HL-60 (cell line): ENCODE measurements at regions not wholly inside any gene's neighbourhood (a gene's known extent, or its start where the extent isn't known, plus 50 kb on each side); places are given as distances from the start of the nearest gene placed in this dataset.

ENCODE experiments used
- DNase-seq, 2 experiments: peaks; one replicate each; pipeline ENCODE4 v3.0.0-alpha.2; 2010 to 2020; ENCODE audit warnings: low read depth in 1 of 2, low spot score in 1 of 2
- H3K27ac ChIP-seq: fragments of 250-450 bp; sonication (Bioruptor Pico); replicated peaks from 2 replicates; pipeline ENCODE4 v1.5.1; 2020; ENCODE audit warnings: mild to moderate bottlenecking, moderate library complexity
- H3K27me3 ChIP-seq: fragments of 250-450 bp; sonication (Bioruptor Pico); 2 replicates; pipeline ENCODE4 v1.5.1; 2021; ENCODE audit warnings: mild to moderate bottlenecking, moderate library complexity; ENCODE audit not compliant: insufficient read depth, poor library complexity, severe bottlenecking
- H3K4me3 ChIP-seq: replicated peaks from 2 replicates; pipeline ENCODE4 v1.5.1; 2011; ENCODE audit warnings: mild to moderate bottlenecking, control low read depth, low read length; ENCODE audit not compliant: insufficient read depth
- GABPA ChIP-seq: IDR thresholded peaks from 2 replicates; pipeline ENCODE4 v1.6.1; 2012; ENCODE audit warnings: low read depth
- POLR2AphosphoS5 ChIP-seq: IDR thresholded peaks from 2 replicates; pipeline ENCODE4 v1.6.1; 2012; ENCODE audit warnings: low read depth
- REST ChIP-seq: IDR thresholded peaks from 2 replicates; pipeline ENCODE4 v1.6.1; 2012; ENCODE audit warnings: low read depth; ENCODE audit not compliant: insufficient replicate concordance
- SPI1 ChIP-seq: IDR thresholded peaks from 2 replicates; pipeline ENCODE4 v1.6.1; 2012; ENCODE audit warnings: low read depth, mild to moderate bottlenecking, borderline replicate concordance
- TF ChIP-seq, protein P1 (sequence below): IDR thresholded peaks from one replicate; pipeline ENCODE4 v1.5.1; 2011; ENCODE audit warnings: low read length, control low read depth, inconsistent platforms; ENCODE audit not compliant: insufficient read depth

DNA sequence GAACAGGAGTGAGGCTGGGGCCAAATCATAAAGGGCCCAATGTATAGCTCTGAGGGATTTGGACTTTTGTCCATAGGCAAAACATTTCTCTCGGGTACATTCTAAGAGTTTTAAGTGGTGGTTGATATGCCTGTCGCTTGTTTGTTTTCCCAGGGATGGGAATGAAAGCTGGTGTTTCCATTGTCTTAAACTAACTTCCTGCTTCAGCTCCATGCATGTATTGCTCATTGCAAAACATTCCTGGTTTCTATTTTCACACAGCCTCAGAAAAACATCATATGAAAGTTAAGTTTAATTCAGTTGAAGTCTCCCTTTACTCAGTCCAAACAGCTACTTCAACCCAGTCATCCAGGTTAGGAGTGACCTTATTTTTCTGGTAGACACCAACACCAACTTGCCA lies 235.0 kb downstream of the ACTL7B start:
- no peak overlapping the region for H3K27ac ChIP-seq
- no peak for DNase-seq
- no peaks in the 10 kb centered on the region for H3K27me3 ChIP-seq

DNA sequence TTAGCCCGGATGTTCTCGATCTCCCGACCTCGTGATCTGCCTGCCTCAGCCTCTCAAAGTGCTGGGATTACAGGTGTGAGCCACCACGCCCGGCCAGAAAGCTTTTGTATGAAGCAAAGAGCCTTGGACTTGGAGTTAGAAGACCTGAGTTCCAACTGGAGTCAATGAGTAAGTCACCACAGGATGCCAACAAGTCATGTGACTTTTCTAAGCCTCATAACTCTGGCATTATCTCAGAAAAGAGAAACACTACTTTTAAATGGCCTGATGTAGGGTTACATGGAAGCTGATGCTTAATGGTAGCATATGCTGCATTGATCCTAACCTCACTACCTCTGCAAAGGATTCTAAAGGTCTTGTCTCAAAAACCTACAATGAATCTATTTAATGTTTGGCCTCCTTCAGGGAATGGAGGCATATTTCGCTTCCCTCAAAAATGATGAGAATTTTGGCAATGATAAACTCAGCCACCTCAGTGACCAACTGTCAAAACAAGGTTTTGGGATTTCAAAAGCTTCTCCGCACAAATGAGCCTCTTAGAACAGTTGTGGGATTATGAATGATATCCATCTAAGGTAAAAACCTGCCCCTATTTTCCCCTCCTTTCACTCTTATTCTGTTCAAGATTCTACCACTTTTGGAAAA lies 236.8 kb downstream of the ACTL7B start:
- H3K27ac ChIP-seq = no peak overlapping the region
- H3K27me3 ChIP-seq = no peaks in the 10 kb centered on the region
- no peak overlapping the region for H3K4me3 ChIP-seq
- DNase-seq = no peak
- TF ChIP-seq REST (no peak), POLR2AphosphoS5 (no peak)
- TF ChIP-seq, protein P1, sequence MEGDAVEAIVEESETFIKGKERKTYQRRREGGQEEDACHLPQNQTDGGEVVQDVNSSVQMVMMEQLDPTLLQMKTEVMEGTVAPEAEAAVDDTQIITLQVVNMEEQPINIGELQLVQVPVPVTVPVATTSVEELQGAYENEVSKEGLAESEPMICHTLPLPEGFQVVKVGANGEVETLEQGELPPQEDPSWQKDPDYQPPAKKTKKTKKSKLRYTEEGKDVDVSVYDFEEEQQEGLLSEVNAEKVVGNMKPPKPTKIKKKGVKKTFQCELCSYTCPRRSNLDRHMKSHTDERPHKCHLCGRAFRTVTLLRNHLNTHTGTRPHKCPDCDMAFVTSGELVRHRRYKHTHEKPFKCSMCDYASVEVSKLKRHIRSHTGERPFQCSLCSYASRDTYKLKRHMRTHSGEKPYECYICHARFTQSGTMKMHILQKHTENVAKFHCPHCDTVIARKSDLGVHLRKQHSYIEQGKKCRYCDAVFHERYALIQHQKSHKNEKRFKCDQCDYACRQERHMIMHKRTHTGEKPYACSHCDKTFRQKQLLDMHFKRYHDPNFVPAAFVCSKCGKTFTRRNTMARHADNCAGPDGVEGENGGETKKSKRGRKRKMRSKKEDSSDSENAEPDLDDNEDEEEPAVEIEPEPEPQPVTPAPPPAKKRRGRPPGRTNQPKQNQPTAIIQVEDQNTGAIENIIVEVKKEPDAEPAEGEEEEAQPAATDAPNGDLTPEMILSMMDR = no peak

More for the DNA sequence above, 235.0 kb downstream of the ACTL7B start:
- H3K4me3 ChIP-seq = no peak overlapping the region
- TF ChIP-seq GABPA (no peak), REST (no peak), POLR2AphosphoS5 (no peak), SPI1 (no peak)
- TF ChIP-seq, protein P1 = no peak

GRCh38 chr9:108617676-108618075 lies 238.1 kb downstream of the ACTL7B start:
- H3K27ac ChIP-seq = no peak overlapping the region
- no peak overlapping the region for H3K4me3 ChIP-seq
- H3K27me3 ChIP-seq = no peaks in the 10 kb centered on the region
- TF ChIP-seq REST = no peak
- no peak for TF ChIP-seq POLR2AphosphoS5
- no peak for TF ChIP-seq GABPA
- TF ChIP-seq, protein P1 = no peak
- TF ChIP-seq SPI1 = no peak
- no peak for DNase-seq
